DLD1 (cell line): ENCODE measurements at regions not wholly inside any gene's neighbourhood (a gene's known extent, or its start where the extent isn't known, plus 50 kb on each side); places are given as distances from the start of the nearest gene placed in this dataset.
"Not testable (repeated sequence)": the region's sequence is repeated elsewhere in the genome, so short reads cannot be mapped to it uniquely, and the experiment has no call there.

ENCODE experiments used
- in situ Hi-C: cut with HindIII; loops from 2 replicates; pipeline ENCODE4 v1.10.0; 2017; ENCODE audit warnings: low sequenced_read_pairs

GRCh38 chr20:54793291-54793992 is 318.0 kb downstream of the DOK5 start:
- in situ Hi-C loops = no loop called here

- in situ Hi-C loops = no loop called here
Observed at GRCh38 chr20:54792688-54793087, 317.3 kb downstream of the DOK5 start.

GRCh38 chr20:54788260-54788659 is 312.9 kb downstream of the DOK5 start:
- in situ Hi-C loops = not testable (repeated sequence)

- in situ Hi-C loops = not testable (repeated sequence)
Observed at GRCh38 chr20:54782758-54783157, 307.4 kb downstream of the DOK5 start.

GRCh38 chr20:54774426-54774825 is 299.0 kb downstream of the DOK5 start:
- in situ Hi-C loops = no loop called here

GRCh38 chr20:54773643-54774000 is 298.2 kb downstream of the DOK5 start:
- in situ Hi-C loops = no loop called here

- in situ Hi-C loops = no loop called here
Observed at GRCh38 chr20:54772893-54773642, 297.7 kb downstream of the DOK5 start.

- in situ Hi-C loops = no loop called here
Observed at GRCh38 chr20:54766483-54766882, 291.1 kb downstream of the DOK5 start.

GRCh38 chr20:54763366-54763765 is 288.0 kb downstream of the DOK5 start:
- in situ Hi-C loops = no loop called here

- in situ Hi-C loops = no loop called here
Observed at GRCh38 chr20:54759589-54759988, 284.2 kb downstream of the DOK5 start.

GRCh38 chr20:54746796-54747195 is 271.4 kb downstream of the DOK5 start:
- in situ Hi-C loops = no loop called here

- in situ Hi-C loops = no loop called here
Observed at GRCh38 chr20:54745780-54746179, 270.4 kb downstream of the DOK5 start.

- in situ Hi-C loops = no loop called here
Observed at GRCh38 chr20:54744097-54744496, 268.7 kb downstream of the DOK5 start.

- in situ Hi-C loops = no loop called here
Observed at GRCh38 chr20:54742193-54742592, 266.8 kb downstream of the DOK5 start.

- in situ Hi-C loops = no loop called here
Observed at GRCh38 chr20:54736421-54736820, 261.0 kb downstream of the DOK5 start.

- in situ Hi-C loops = no loop called here
Observed at GRCh38 chr20:54733687-54734086, 258.3 kb downstream of the DOK5 start.

GRCh38 chr20:54727490-54727889 is 252.1 kb downstream of the DOK5 start:
- in situ Hi-C loops = no loop called here

- in situ Hi-C loops = no loop called here
Observed at GRCh38 chr20:54726687-54727300, 251.4 kb downstream of the DOK5 start.

GRCh38 chr20:54725266-54725665 is 249.9 kb downstream of the DOK5 start:
- in situ Hi-C loops = not testable (repeated sequence)

GRCh38 chr20:54723723-54724122 is 248.3 kb downstream of the DOK5 start:
- in situ Hi-C loops = no loop called here

- in situ Hi-C loops = no loop called here
Observed at GRCh38 chr20:54717983-54718382, 242.6 kb downstream of the DOK5 start.

GRCh38 chr20:54716790-54717189 is 241.4 kb downstream of the DOK5 start:
- in situ Hi-C loops = no loop called here
